ENCODE measurements at regions not wholly inside any gene's neighbourhood (a gene's known extent, or its start where the extent isn't known, plus 50 kb on each side); places are given as distances from the start of the nearest gene placed in this dataset.

DNA sequence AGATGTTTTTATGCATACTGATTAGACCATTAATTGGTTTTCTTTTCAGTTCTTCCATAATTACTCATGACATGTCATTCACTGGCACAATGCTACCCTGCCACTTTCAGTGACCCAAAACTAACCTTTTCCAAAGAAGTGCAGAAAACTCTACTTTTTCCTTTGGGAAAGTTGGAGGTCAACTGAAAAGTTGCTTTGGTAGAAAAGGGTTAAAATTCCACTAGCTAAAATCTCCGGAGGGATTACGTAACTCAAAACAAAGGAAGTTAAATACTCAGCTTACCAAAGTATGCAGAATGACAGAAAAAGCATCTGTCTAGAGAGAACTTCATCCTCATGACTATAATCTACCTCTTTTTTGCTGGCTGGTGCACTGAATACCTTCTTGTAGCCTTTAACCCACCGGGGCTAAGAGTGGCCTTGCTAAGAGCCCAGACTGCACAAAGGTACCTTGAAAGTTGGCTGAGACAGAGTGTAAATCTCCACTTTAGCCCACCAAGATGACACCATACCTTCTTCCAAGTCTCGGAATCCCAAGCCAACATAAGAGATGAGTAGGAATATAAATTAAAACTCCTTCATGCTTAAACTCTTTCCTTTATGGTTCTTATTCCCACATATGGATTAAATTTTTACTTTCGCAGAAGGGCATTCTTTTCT lies 1099.5 kb upstream of the INTU start:
- no peak for TF ChIP-seq SP1 (IDR thresholded peaks at IDR 0.05)
- TF ChIP-seq, protein P1, sequence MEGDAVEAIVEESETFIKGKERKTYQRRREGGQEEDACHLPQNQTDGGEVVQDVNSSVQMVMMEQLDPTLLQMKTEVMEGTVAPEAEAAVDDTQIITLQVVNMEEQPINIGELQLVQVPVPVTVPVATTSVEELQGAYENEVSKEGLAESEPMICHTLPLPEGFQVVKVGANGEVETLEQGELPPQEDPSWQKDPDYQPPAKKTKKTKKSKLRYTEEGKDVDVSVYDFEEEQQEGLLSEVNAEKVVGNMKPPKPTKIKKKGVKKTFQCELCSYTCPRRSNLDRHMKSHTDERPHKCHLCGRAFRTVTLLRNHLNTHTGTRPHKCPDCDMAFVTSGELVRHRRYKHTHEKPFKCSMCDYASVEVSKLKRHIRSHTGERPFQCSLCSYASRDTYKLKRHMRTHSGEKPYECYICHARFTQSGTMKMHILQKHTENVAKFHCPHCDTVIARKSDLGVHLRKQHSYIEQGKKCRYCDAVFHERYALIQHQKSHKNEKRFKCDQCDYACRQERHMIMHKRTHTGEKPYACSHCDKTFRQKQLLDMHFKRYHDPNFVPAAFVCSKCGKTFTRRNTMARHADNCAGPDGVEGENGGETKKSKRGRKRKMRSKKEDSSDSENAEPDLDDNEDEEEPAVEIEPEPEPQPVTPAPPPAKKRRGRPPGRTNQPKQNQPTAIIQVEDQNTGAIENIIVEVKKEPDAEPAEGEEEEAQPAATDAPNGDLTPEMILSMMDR (IDR thresholded peaks at IDR 0.05; ENCODE audit: low read depth, low read length, missing input control), result no peak
